ENCODE measurements at regions not wholly inside any gene's neighbourhood (a gene's known extent, or its start where the extent isn't known, plus 50 kb on each side); places are given as distances from the start of the nearest gene placed in this dataset.

DNA sequence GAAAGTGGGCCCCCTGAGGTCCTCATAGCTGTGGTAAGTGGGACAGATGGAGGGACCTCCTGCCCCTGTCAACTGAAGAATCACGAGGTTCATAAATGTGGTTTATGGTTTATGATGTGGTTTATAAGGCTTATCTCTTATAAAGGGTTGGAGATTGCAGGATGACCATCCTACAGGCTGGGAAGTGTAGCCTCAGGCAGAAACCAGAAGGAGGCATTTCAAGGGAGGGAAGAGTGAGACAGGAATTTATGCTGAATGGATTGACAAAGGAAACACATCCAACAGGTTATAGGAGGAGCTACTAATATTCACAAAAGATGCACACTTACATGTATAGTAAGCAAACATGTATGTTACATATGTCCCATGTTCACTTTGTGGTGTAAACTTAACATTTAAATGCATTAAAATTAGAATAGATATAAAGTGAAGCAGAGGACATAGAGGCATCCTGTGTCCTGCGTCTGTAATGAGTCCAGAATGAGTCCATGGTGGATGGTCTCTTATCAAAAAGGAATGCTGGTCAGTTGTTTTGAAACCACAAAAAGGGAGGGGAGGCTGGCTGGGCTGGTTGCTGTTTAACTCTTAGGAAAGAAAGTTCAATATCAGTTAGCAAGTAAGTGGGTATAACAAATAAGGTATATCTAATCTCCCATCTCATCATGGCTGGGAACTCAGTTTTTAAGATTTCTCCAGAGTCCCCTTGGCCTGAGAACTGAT is 149.0 kb upstream of the RMST start:
- Histone ChIP-seq H3K36me3 (no peaks in the 10 kb centered on the region), H3K4me1 (no peaks in the 10 kb centered on the region), H3K27me3 (ENCODE audit: low read depth) (peaks cover 15% of the 10 kb centered on the region), H3K27ac (replicated peaks) (no peak overlapping the region), H3K4me3 (no peak overlapping the region), H3K9me3 (replicated peaks) (no peaks in the 10 kb centered on the region)
- DNase-seq, result no peak
- intact Hi-C loops (cut with micrococcal nuclease), result no loop called here
- TF ChIP-seq, protein P1, sequence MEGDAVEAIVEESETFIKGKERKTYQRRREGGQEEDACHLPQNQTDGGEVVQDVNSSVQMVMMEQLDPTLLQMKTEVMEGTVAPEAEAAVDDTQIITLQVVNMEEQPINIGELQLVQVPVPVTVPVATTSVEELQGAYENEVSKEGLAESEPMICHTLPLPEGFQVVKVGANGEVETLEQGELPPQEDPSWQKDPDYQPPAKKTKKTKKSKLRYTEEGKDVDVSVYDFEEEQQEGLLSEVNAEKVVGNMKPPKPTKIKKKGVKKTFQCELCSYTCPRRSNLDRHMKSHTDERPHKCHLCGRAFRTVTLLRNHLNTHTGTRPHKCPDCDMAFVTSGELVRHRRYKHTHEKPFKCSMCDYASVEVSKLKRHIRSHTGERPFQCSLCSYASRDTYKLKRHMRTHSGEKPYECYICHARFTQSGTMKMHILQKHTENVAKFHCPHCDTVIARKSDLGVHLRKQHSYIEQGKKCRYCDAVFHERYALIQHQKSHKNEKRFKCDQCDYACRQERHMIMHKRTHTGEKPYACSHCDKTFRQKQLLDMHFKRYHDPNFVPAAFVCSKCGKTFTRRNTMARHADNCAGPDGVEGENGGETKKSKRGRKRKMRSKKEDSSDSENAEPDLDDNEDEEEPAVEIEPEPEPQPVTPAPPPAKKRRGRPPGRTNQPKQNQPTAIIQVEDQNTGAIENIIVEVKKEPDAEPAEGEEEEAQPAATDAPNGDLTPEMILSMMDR (IDR thresholded peaks at IDR 0.05; ENCODE audit: borderline replicate concordance), result no peak

DNA sequence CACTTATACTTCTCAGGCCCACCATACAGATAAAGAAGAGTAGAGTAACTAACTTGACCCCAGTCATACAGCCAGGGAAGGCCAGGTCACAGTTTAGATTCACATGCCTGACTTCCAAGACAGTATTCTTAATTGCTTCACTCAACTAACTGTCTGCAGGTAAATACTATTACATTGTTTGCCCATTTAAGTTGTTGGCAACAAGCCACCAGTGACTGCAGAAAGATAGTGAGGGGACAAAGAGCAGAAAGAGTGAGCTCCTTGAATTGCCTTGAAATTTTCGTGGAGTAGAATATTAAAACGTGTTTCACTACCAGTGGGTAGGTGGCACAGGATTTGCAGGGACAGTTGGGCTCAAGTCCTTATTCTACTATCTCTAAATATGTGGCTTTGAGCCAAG is 146.3 kb upstream of the RMST start:
- TF ChIP-seq, protein P1 (IDR thresholded peaks at IDR 0.05; ENCODE audit: borderline replicate concordance), result no peak
- no peaks in the 10 kb centered on the region for H3K9me3 ChIP-seq (replicated peaks)
- intact Hi-C loops (cut with micrococcal nuclease), result no loop called here
- DNase-seq, result no peak
- no peaks in the 10 kb centered on the region for H3K36me3 ChIP-seq
- peaks cover 12% of the 10 kb centered on the region for H3K27me3 ChIP-seq (ENCODE audit: low read depth)
- no peaks in the 10 kb centered on the region for H3K4me1 ChIP-seq
- no peak overlapping the region for H3K27ac ChIP-seq (replicated peaks)
- no peak overlapping the region for H3K4me3 ChIP-seq

DNA sequence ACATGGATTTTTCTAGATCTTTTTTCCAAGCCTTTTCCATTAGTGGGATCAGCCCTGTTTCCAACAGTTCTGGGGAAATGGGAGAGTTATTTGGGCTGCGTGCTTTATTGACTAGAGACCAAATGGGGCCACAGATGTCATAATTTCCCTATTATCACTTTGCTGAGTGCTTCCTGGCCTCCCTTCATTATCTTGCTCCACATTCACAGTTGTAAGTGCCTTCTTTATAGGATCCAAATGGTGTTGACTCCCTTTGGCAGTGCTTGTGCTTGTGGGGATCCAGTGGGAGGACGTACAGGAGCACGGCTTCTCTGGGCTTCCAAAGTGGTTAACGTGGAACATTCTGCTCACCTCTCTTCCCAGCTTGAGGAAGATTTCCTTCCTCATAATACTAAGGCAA is 141.0 kb upstream of the RMST start:
- H3K27me3 ChIP-seq (ENCODE audit: low read depth), result peaks cover 4% of the 10 kb centered on the region
- H3K4me1 ChIP-seq, result no peaks in the 10 kb centered on the region
- TF ChIP-seq, protein P1 (IDR thresholded peaks at IDR 0.05; ENCODE audit: borderline replicate concordance), result no peak
- no peak overlapping the region for H3K4me3 ChIP-seq
- no peaks in the 10 kb centered on the region for H3K9me3 ChIP-seq (replicated peaks)
- no peak overlapping the region for H3K27ac ChIP-seq (replicated peaks)
- intact Hi-C loops (cut with micrococcal nuclease), result no loop called here
- DNase-seq, result no peak
- no peaks in the 10 kb centered on the region for H3K36me3 ChIP-seq

DNA sequence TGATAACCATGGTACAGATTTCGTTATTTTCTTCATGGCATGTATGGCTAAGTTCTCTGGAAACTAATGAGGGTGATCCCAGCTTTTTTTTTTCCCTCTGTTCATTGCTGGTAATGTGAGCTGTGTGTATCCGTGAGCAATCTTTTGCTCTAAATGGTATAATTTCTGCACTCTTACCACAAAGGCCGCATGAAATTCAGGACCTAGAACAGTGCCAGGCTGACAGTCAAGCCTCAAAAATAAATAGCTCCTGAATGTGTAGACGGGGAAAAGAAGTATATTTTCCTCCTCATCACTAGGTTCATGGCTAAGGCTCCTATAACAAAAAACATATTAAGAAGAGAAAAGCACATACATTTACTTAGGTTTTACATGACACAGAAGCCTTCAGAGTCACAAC is 140.2 kb upstream of the RMST start:
- H3K27ac ChIP-seq (replicated peaks), result no peak overlapping the region
- no peaks in the 10 kb centered on the region for H3K36me3 ChIP-seq
- no peaks in the 10 kb centered on the region for H3K9me3 ChIP-seq (replicated peaks)
- TF ChIP-seq, protein P1 (IDR thresholded peaks at IDR 0.05; ENCODE audit: borderline replicate concordance), result no peak
- H3K27me3 ChIP-seq (ENCODE audit: low read depth), result peaks cover 4% of the 10 kb centered on the region
- intact Hi-C loops (cut with micrococcal nuclease), result no loop called here
- no peak overlapping the region for H3K4me3 ChIP-seq
- no peak for DNase-seq
- H3K4me1 ChIP-seq, result no peaks in the 10 kb centered on the region

DNA sequence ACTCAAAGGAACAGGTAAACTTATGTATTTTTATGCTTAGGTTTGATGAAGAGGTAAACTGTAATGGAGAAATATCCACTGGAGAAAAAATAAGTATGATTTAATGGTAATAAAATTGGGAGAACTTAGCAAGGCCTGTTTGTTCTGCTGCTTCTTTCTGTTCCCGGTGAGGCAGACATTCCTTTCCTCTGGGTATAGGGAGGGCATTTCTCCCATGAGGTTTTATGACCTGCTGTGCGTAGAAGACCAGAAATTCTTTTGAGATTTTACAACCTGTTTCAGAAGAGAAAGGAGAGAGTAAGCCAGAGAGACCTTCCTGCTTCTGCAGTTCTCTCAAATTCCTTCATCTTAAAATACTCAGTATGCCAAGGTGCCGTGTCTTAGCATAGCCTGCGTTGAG is 139.4 kb upstream of the RMST start:
- no peak for DNase-seq
- TF ChIP-seq, protein P1 (IDR thresholded peaks at IDR 0.05; ENCODE audit: borderline replicate concordance), result no peak
- intact Hi-C loops (cut with micrococcal nuclease), result no loop called here
- H3K4me3 ChIP-seq, result no peak overlapping the region
- peaks cover 4% of the 10 kb centered on the region for H3K27me3 ChIP-seq (ENCODE audit: low read depth)
- H3K4me1 ChIP-seq, result no peaks in the 10 kb centered on the region
- H3K36me3 ChIP-seq, result no peaks in the 10 kb centered on the region
- no peak overlapping the region for H3K27ac ChIP-seq (replicated peaks)
- H3K9me3 ChIP-seq (replicated peaks), result no peaks in the 10 kb centered on the region
